Testis (tissue), 2 donors: ENCODE measurements at regions not wholly inside any gene's neighbourhood (a gene's known extent, or its start where the extent isn't known, plus 50 kb on each side); places are given as distances from the start of the nearest gene placed in this dataset.

Source experiments
- CTCF ChIP-seq, 3 experiments: fragments of 450-650 bp in 2 of 3; fragments of 200-600 bp in 1 of 3; sonication (generic) in 1 of 3; IDR thresholded peaks; one replicate each; pipeline ENCODE4 v1.5.1; 2016 to 2019; ENCODE audit warnings: antibody characterized with exemption in 3 of 3, mild to moderate bottlenecking in 2 of 3, moderate library complexity in 1 of 3
- POLR2A ChIP-seq: fragments of 450-650 bp; IDR thresholded peaks from one replicate; pipeline ENCODE4 v1.6.1; 2017; ENCODE audit warnings: antibody characterized with exemption, mild to moderate bottlenecking, moderate library complexity

GRCh38 chrX:39070009-39070408 is 268.8 kb downstream of the MID1IP1 start:
- TF ChIP-seq CTCF (IDR thresholded peaks at IDR 0.05): no peak
- TF ChIP-seq POLR2A: no peak
